Spleen (tissue), 11 donors: ENCODE measurements at regions not wholly inside any gene's neighbourhood (a gene's known extent, or its start where the extent isn't known, plus 50 kb on each side); places are given as distances from the start of the nearest gene placed in this dataset.
"Not testable (repeated sequence)": the region's sequence is repeated elsewhere in the genome, so short reads cannot be mapped to it uniquely, and the experiment has no call there.

Experiments
- DNase-seq: peaks from one replicate; pipeline ENCODE4 v3.0.0-alpha.2; 2020
- H3K27ac ChIP-seq, 8 donors: fragments of 200-600 bp; sonication (generic) in 7 of 8; 1 replicate in 4 of 8; 2 replicates in 4 of 8; pipeline versions ENCODE4 v1.5.0 to v1.8.0; 2016 to 2021; ENCODE audit warnings: inconsistent platforms in 4 of 8, mild to moderate bottlenecking in 4 of 8, moderate library complexity in 1 of 8
- H3K27me3 ChIP-seq, 7 donors: fragments of 200-600 bp; sonication (generic) in 6 of 7; replicated peaks in 1 of 7; 1 replicate in 4 of 7; 2 replicates in 3 of 7; pipeline versions ENCODE4 v1.5.0 to v1.8.0; 2016 to 2021; ENCODE audit warnings: inconsistent platforms in 3 of 7, mild to moderate bottlenecking in 1 of 7
- H3K36me3 ChIP-seq, 6 donors: fragments of 200-600 bp; sonication (generic) in 5 of 6; 1 replicate in 4 of 6; 2 replicates in 2 of 6; pipeline versions ENCODE4 v1.5.0 to v1.8.0; 2016 to 2021; ENCODE audit warnings: inconsistent platforms in 2 of 6
- H3K4me1 ChIP-seq, 6 donors: fragments of 200-600 bp; sonication (generic) in 5 of 6; 1 replicate in 3 of 6; 2 replicates in 3 of 6; pipeline versions ENCODE4 v1.5.0 to v1.8.0; 2016 to 2021; ENCODE audit warnings: inconsistent platforms in 3 of 6
- H3K4me3 ChIP-seq, 8 donors: fragments of 200-600 bp; sonication (generic) in 7 of 8; 1 replicate in 4 of 8; 2 replicates in 4 of 8; pipeline versions ENCODE4 v1.5.0 to v1.8.0; 2016 to 2021; ENCODE audit warnings: inconsistent platforms in 4 of 8, mild to moderate bottlenecking in 4 of 8, moderate library complexity in 2 of 8
- H3K9me3 ChIP-seq, 8 donors: fragments of 200-600 bp; sonication (generic) in 7 of 8; 1 replicate in 4 of 8; 2 replicates in 4 of 8; pipeline versions ENCODE4 v1.5.0 to v1.8.0; 2016 to 2021; ENCODE audit warnings: inconsistent platforms in 4 of 8
- CTCF ChIP-seq, 11 experiments: fragments of 200-600 bp in 7 of 11; fragments of 450-650 bp in 4 of 11; sonication (generic) in 4 of 11; IDR thresholded peaks in 8 of 11; conservative IDR thresholded peaks in 3 of 11; 1 replicate in 7 of 11; 2 replicates in 4 of 11; pipeline versions ENCODE4 v1.4.0 to v1.8.0; 2016 to 2021; ENCODE audit warnings: antibody characterized with exemption in 11 of 11, inconsistent platforms in 4 of 11, mild to moderate bottlenecking in 1 of 11
- POLR2A ChIP-seq, 3 donors: fragments of 450-650 bp; IDR thresholded peaks; one replicate each; pipeline ENCODE4 v1.5.1; 2017; ENCODE audit warnings: antibody characterized with exemption in 3 of 3, mild to moderate bottlenecking in 1 of 3
- POLR2AphosphoS5 ChIP-seq, 3 donors: sonication (generic); formaldehyde crosslinking; IDR thresholded peaks; one replicate each; pipeline ENCODE4 v1.5.1; 2017; ENCODE audit warnings: antibody characterized with exemption in 3 of 3
- WGBS, 5 donors: extraction: QIAGEN DNeasy Blood & Tissue Kit in 3 of 5; methylation state at CpG; one replicate each; pipeline versions ENCODE4 v1.1.5 to v1.1.7; 2013 to 2018; 5-methylcytosine and 5-hydroxymethylcytosine counted together
- intact Hi-C: fragments of 100-400 bp; cut with DNase I; formaldehyde crosslinking; loops from one replicate; pipeline ENCODE4 v1.15.0; 2023; ENCODE audit warnings: low total_unique reads
- donor health status: healthy with polysubstance abuse.
- donor health status: DM: no; HTN: no; CAD: no; lungs with moderate emphysema.
- donor health status: DM: no; HTN: no; CAD: no.
- donor health status: Bipolar disorder and iron deficiency.
- donor health status: healthy.
- donor health status: DM: no; HTN: no; CAD: no.
- donor health status: DM: yes; HTN: yes; CAD: no.

GRCh38 chr16:77509796-77510195 is 75.0 kb upstream of the ADAMTS18 start:
- intact Hi-C loops, result no loop called here
- no peak for DNase-seq
- H3K36me3 ChIP-seq, result no peaks in the 10 kb centered on the region
- H3K9me3 ChIP-seq, result no peaks in the 10 kb centered on the region
- H3K27me3 ChIP-seq, result no peaks in the 10 kb centered on the region
- TF ChIP-seq POLR2A (IDR thresholded peaks at IDR 0.05), result no peak
- H3K4me3 ChIP-seq, result no peak overlapping the region
- H3K27ac ChIP-seq, result no peak overlapping the region
- 25 to 41% (median 32%) methylated on average over 6 of the region's 6 CpGs for WGBS, 5 donors
- no peaks in the 10 kb centered on the region for H3K4me1 ChIP-seq

GRCh38 chr16:77511053-77511452 is 76.2 kb upstream of the ADAMTS18 start:
- intact Hi-C loops, result no loop called here
- TF ChIP-seq POLR2AphosphoS5 (IDR thresholded peaks at IDR 0.05), result no peak
- no peak for TF ChIP-seq CTCF (IDR thresholded peaks at IDR 0.05 in 8 of 11, conservative IDR thresholded peaks at IDR 0.05 in 3 of 11)
- no peak for TF ChIP-seq POLR2A (IDR thresholded peaks at IDR 0.05)
- H3K27ac ChIP-seq, result no peak overlapping the region
- no peaks in the 10 kb centered on the region for H3K9me3 ChIP-seq
- no peak overlapping the region for H3K4me3 ChIP-seq
- no peaks in the 10 kb centered on the region for H3K4me1 ChIP-seq
- no peaks in the 10 kb centered on the region for H3K27me3 ChIP-seq
- WGBS, 5 donors, result 65 to 82% (median 71%) methylated on average over 5 of the region's 5 CpGs
- no peaks in the 10 kb centered on the region for H3K36me3 ChIP-seq
- DNase-seq, result no peak

- Histone ChIP-seq H3K36me3 (no peaks in the 10 kb centered on the region), H3K9me3 (no peaks in the 10 kb centered on the region), H3K4me1 (no peaks in the 10 kb centered on the region), H3K4me3 (no peak overlapping the region), H3K27ac (no peak overlapping the region), H3K27me3 (no peaks in the 10 kb centered on the region)
- TF ChIP-seq CTCF (IDR thresholded peaks at IDR 0.05 in 8 of 11, conservative IDR thresholded peaks at IDR 0.05 in 3 of 11), result no peak
- no peak for TF ChIP-seq POLR2A (IDR thresholded peaks at IDR 0.05)
- no peak for TF ChIP-seq POLR2AphosphoS5 (IDR thresholded peaks at IDR 0.05)
- intact Hi-C loops, result no loop called here
- WGBS, 5 donors, result 64 to 73% (median 66%) methylated on average over 5 of the region's 5 CpGs
- no peak for DNase-seq
These were observed 79.8 kb upstream of the ADAMTS18 start for GRCh38 chr16:77514500-77515220.

GRCh38 chr16:77525226-77525625 is 90.4 kb upstream of the ADAMTS18 start:
- H3K4me3 ChIP-seq, H3K27me3 ChIP-seq, H3K4me1 ChIP-seq, H3K36me3 ChIP-seq, H3K27ac ChIP-seq, DNase-seq, intact Hi-C loops: not testable (repeated sequence)
- WGBS, 5 donors, result 68 to 90% (median 80%) methylated on average over 6 of the region's 6 CpGs
- peaks cover 0 to 33% (median 5%) of the 10 kb centered on the region in 8 donors for H3K9me3 ChIP-seq

GRCh38 chr16:77531752-77532151 is 96.9 kb upstream of the ADAMTS18 start:
- TF ChIP-seq CTCF (IDR thresholded peaks at IDR 0.05 in 8 of 11, conservative IDR thresholded peaks at IDR 0.05 in 3 of 11) (no peak), POLR2A (IDR thresholded peaks at IDR 0.05) (no peak), POLR2AphosphoS5 (IDR thresholded peaks at IDR 0.05) (no peak)
- Histone ChIP-seq H3K9me3 (peaks cover 0 to 8% (median 0%) of the 10 kb centered on the region in 8 donors), H3K4me3 (no peak overlapping the region), H3K27ac (no peak overlapping the region), H3K36me3 (no peaks in the 10 kb centered on the region), H3K27me3 (peaks cover 0 to 2% (median 0%) of the 10 kb centered on the region in 7 donors), H3K4me1 (no peaks in the 10 kb centered on the region)
- WGBS, 5 donors, result 65 to 80% (median 78%) methylated on average over 1 of the region's 1 CpG
- intact Hi-C loops, result no loop called here
- DNase-seq, result no peak
